ENCODE measurements at regions not wholly inside any gene's neighbourhood (a gene's known extent, or its start where the extent isn't known, plus 50 kb on each side); places are given as distances from the start of the nearest gene placed in this dataset.
"Not testable (repeated sequence)": the region's sequence is repeated elsewhere in the genome, so short reads cannot be mapped to it uniquely, and the experiment has no call there.

- peak; percentile 26 for DNase-seq (ENCODE audit: extremely low read depth, low read depth)
Observed at GRCh38 chr6:18585032-18585573, 198.0 kb downstream of the RNF144B start.

- no peak for DNase-seq (ENCODE audit: extremely low read depth, low read depth)
Observed at GRCh38 chr6:18586133-18586532, 199.0 kb downstream of the RNF144B start.

- DNase-seq (ENCODE audit: extremely low read depth, low read depth): peak; percentile 61
Observed at GRCh38 chr6:18595774-18596530, 208.8 kb downstream of the RNF144B start.

GRCh38 chr6:18596531-18596835 lies 209.3 kb downstream of the RNF144B start:
- DNase-seq (ENCODE audit: extremely low read depth, low read depth): no peak

GRCh38 chr6:18598551-18599264 lies 211.6 kb downstream of the RNF144B start:
- no peak for DNase-seq (ENCODE audit: extremely low read depth, low read depth)

GRCh38 chr6:18600255-18600654 lies 213.1 kb downstream of the RNF144B start:
- DNase-seq (ENCODE audit: extremely low read depth, low read depth): no peak

GRCh38 chr6:18601516-18602020 lies 214.4 kb downstream of the RNF144B start:
- no peak for DNase-seq (ENCODE audit: extremely low read depth, low read depth)

- no peak for DNase-seq (ENCODE audit: extremely low read depth, low read depth)
Observed at GRCh38 chr6:18602931-18603330, 215.8 kb downstream of the RNF144B start.

GRCh38 chr6:18603361-18603760 lies 216.2 kb downstream of the RNF144B start:
- no peak for DNase-seq (ENCODE audit: extremely low read depth, low read depth)

- DNase-seq (ENCODE audit: extremely low read depth, low read depth): no peak
Observed at GRCh38 chr6:18605841-18606240, 218.7 kb downstream of the RNF144B start.

- DNase-seq (ENCODE audit: extremely low read depth, low read depth): no peak
Observed at GRCh38 chr6:18609715-18610114, 222.6 kb downstream of the RNF144B start.

- no peak for DNase-seq (ENCODE audit: extremely low read depth, low read depth)
Observed at GRCh38 chr6:18613319-18613925, 226.3 kb downstream of the RNF144B start.

GRCh38 chr6:18629571-18629970 lies 242.4 kb downstream of the RNF144B start:
- DNase-seq (ENCODE audit: extremely low read depth, low read depth): no peak

- DNase-seq (ENCODE audit: extremely low read depth, low read depth): no peak
Observed at GRCh38 chr6:18632670-18633410, 245.7 kb downstream of the RNF144B start.

GRCh38 chr6:18634912-18635311 lies 247.8 kb downstream of the RNF144B start:
- no peak for DNase-seq (ENCODE audit: extremely low read depth, low read depth)

GRCh38 chr6:18640134-18640533 lies 253.0 kb downstream of the RNF144B start:
- no peak for DNase-seq (ENCODE audit: extremely low read depth, low read depth)

- DNase-seq (ENCODE audit: extremely low read depth, low read depth): no peak
Observed at GRCh38 chr6:18640754-18641153, 253.6 kb downstream of the RNF144B start.

- no peak for DNase-seq (ENCODE audit: extremely low read depth, low read depth)
Observed at GRCh38 chr6:18654821-18655220, 267.7 kb downstream of the RNF144B start.

GRCh38 chr6:18656506-18656905 lies 269.4 kb downstream of the RNF144B start:
- no peak for DNase-seq (ENCODE audit: extremely low read depth, low read depth)

- not testable (repeated sequence) for DNase-seq (ENCODE audit: extremely low read depth, low read depth)
Observed at GRCh38 chr6:18659994-18660393, 272.8 kb downstream of the RNF144B start.

- no peak for DNase-seq (ENCODE audit: extremely low read depth, low read depth)
Observed at GRCh38 chr6:18663011-18663410, 275.9 kb downstream of the RNF144B start.

Measured in NCI-H460 (cell line).